SK-N-MC (cell line): ENCODE measurements at regions not wholly inside any gene's neighbourhood (a gene's known extent, or its start where the extent isn't known, plus 50 kb on each side); places are given as distances from the start of the nearest gene placed in this dataset.

ENCODE experiments used
- DNase-seq: peaks from one replicate; pipeline ENCODE4 v3.0.0-alpha.2; 2011; ENCODE audit warnings: low read depth, low spot score
- H3K27ac ChIP-seq: fragments of 200-600 bp; sonication (generic); 2 replicates; pipeline ENCODE4 v1.5.1; 2016; ENCODE audit warnings: mixed run types
- H3K36me3 ChIP-seq: fragments of 200-600 bp; sonication (generic); 2 replicates; pipeline ENCODE4 v1.6.1; 2017; ENCODE audit warnings: antibody characterized with exemption, low read length, mixed read lengths; ENCODE audit not compliant: insufficient read depth
- H3K4me3 ChIP-seq: fragments of 200-600 bp; sonication (generic); 2 replicates; pipeline ENCODE4 v1.5.1; 2016
- H3K9ac ChIP-seq: fragments of 200-600 bp; sonication (generic); 2 replicates; pipeline ENCODE4 v1.8.0; 2017; ENCODE audit warnings: mixed run types, mixed read lengths; ENCODE audit not compliant: insufficient read length
- H3K9me3 ChIP-seq: fragments of 200-600 bp; sonication (generic); 2 replicates; pipeline ENCODE4 v1.6.1; 2017; ENCODE audit warnings: low read depth, mild to moderate bottlenecking, antibody characterized with exemption, low read length, moderate library complexity, mixed read lengths
- EZH2 ChIP-seq: fragments of 200-600 bp; sonication (generic); IDR thresholded peaks from one replicate; pipeline ENCODE4 v1.6.1; 2017; ENCODE audit warnings: antibody characterized with exemption
- FOXP2 ChIP-seq: optimal IDR thresholded peaks from 2 replicates; pipeline ENCODE3; 2011; ENCODE audit warnings: mild to moderate bottlenecking, moderate library complexity; ENCODE audit not compliant: insufficient read depth; ENCODE audit errors: extremely low read length, control extremely low read depth
- POLR2AphosphoS5 ChIP-seq: IDR thresholded peaks from 2 replicates; pipeline ENCODE4 v1.6.1; 2012; ENCODE audit warnings: mild to moderate bottlenecking, low read depth, low read length, borderline replicate concordance

DNA sequence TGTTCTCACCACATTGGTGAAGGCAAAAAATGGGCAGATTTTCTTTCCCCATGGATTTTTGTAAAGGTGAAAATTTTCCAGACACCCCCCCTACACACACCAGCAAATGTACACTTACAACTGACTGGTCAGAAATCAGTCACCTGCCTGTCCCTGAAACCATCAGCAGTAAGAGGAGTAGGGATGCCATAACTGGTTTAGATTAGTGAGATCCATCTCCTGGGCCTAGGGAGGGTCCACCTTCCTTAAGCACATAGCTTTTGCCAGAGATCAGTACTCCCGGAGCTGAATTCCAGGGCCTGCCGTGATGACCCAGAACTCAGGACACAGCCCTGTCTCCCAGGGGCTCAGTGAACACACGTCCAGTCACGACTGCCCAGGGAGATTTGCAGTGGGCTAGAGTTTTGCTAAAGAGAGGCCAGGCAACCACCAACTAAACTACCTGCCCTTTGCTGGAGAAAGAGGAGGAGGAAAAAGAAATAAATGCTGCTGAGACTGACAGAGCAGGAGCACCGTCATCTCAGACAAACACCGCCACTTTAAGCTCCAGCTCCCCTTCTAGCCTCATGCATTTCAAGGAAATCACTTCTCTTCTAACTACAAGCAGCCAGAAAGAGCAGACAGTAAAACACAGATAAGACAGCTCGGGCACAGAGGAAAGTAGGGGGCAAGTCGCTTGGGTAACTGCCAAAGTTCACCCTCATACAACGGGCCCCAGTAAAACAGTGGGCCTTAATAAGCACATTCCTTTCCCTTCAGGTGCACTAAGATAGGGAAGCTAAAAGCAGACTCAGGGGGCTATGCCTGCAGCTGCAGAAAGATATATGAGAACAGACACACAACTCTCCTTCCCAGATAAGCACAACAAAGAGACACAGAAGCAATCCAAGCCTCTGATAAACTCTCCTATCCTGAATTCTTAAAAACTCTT lies 82.6 kb upstream of the SPTLC3 start:
- Histone ChIP-seq H3K9ac (no peak overlapping the region), H3K27ac (no peak overlapping the region), H3K9me3 (no peaks in the 10 kb centered on the region), H3K36me3 (no peaks in the 10 kb centered on the region), H3K4me3 (no peak overlapping the region)
- TF ChIP-seq FOXP2 (no peak), POLR2AphosphoS5 (no peak), EZH2 (no peak)
- no peak for DNase-seq

DNA sequence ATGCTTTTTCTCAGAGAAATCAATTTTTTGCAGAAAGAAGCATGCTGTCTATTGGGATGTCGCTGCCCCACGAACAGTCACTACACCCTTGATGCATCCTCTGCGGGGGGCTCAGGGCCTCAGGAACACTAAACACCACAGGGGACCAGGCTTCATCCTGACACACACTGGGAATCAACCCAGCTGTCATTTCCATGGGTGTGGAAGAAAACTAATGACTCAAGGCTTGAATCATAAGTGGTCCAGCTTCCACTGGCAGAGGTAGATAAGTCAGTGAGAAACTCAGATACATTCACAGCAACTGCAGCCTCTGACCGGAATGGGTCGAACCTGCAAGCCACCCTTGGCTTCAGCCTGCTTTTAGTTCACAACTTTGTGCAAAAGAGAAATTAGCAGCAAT lies 81.3 kb upstream of the SPTLC3 start:
- Histone ChIP-seq H3K4me3 (no peak overlapping the region), H3K9ac (no peak overlapping the region), H3K36me3 (no peaks in the 10 kb centered on the region), H3K27ac (no peak overlapping the region), H3K9me3 (no peaks in the 10 kb centered on the region)
- no peak for DNase-seq
- TF ChIP-seq EZH2 (no peak), FOXP2 (no peak), POLR2AphosphoS5 (no peak)

DNA sequence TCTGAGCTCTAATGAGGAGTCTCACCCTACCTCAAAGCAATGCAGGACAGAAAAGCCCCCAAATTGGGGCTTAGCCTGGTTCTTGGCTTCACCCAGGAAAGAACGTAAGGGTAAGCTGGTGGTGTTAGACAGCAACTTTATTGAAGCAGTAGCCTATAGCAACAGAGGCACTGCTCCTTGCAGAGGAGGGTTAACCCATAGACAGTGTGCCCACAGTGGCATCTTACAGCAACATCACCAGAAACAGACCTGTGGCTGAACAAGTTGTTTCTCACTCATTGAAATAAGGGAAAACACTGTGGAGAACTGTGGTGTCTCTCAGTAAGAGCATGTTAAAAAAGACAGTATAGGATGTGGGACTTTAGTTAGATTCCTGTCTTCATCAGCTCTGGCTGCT lies 80.4 kb upstream of the SPTLC3 start:
- Histone ChIP-seq H3K4me3 (no peak overlapping the region), H3K9ac (no peak overlapping the region), H3K9me3 (no peaks in the 10 kb centered on the region), H3K36me3 (no peaks in the 10 kb centered on the region), H3K27ac (no peak overlapping the region)
- TF ChIP-seq POLR2AphosphoS5 (no peak), EZH2 (no peak), FOXP2 (no peak)
- no peak for DNase-seq

DNA sequence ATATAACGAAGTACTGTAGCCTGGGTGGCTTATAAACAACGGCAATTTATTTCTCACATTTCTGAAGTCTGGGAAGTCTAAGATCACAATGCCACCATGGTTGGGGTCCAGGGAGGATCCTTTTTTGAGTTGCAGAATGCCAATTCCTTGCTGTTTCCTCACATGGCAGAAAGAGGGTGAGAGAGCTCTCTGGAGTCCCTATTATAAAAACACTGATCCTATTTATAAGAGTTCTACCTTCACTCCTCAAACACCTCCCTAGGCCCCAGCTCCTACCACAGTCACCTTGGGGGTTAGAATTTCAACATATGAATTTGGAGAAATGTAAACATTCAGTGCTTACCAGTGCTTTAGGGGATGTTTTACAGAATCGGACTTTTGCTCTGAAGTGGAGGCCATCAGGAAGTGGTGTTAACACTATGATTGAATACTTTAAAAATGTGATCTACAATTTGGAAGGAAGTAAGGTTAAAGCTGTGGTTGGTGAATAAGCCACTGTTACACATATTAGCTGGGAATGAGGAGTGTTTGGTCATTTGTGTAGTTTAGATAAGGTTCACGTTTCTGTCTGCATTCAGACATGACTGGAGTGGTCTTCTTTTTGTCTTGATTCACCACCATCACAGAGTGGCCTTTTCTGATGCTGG lies 79.9 kb upstream of the SPTLC3 start:
- Histone ChIP-seq H3K4me3 (no peak overlapping the region), H3K9me3 (no peaks in the 10 kb centered on the region), H3K36me3 (no peaks in the 10 kb centered on the region), H3K27ac (no peak overlapping the region), H3K9ac (no peak overlapping the region)
- DNase-seq = no peak
- TF ChIP-seq FOXP2 (no peak), EZH2 (no peak), POLR2AphosphoS5 (no peak)

DNA sequence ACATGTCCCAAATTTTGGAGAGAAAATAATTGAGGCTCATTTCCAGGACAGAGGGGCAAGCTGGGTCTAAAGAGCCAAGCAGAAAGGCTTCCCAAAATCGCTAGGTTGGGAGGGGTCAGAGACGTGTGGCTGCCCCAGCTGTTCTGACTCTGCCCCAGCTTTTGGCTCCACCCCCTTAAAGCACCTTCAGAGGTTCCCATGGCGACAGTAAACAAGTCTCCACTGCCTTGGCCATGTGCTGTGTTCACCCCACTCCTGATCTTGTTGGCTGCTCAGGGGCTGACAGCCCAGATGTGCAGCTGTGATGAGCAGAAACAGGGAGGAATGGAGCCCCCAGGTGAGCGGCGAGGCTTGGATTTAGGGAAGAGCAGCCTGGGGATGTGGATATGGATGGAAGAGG lies 72.8 kb upstream of the SPTLC3 start:
- TF ChIP-seq EZH2 (no peak), POLR2AphosphoS5 (no peak), FOXP2 (no peak)
- no peaks in the 10 kb centered on the region for H3K9me3 ChIP-seq
- DNase-seq = no peak
- no peaks in the 10 kb centered on the region for H3K36me3 ChIP-seq
- H3K27ac ChIP-seq = no peak overlapping the region
- no peak overlapping the region for H3K9ac ChIP-seq
- no peak overlapping the region for H3K4me3 ChIP-seq

DNA sequence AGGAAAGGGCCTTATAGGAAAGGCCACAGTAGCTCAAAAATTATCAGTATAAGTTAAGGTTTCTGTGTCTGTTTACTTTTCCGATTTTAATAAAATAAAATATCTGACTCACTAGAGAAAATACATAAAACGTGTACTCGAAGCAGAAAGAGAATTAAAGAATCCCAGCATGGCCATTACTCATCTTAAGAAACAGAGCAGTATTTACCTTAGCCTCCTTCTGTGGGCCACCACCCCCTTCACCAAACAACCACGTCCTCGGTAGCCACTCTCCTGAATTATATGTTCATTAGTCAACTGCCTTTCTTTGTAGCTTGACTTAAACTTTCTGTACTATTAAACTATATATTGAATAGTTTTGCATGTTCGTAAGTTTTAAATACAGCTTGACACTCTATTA lies 72.2 kb upstream of the SPTLC3 start:
- no peak for DNase-seq
- H3K4me3 ChIP-seq = no peak overlapping the region
- H3K36me3 ChIP-seq = no peaks in the 10 kb centered on the region
- H3K9ac ChIP-seq = no peak overlapping the region
- no peak overlapping the region for H3K27ac ChIP-seq
- TF ChIP-seq POLR2AphosphoS5 = no peak
- no peak for TF ChIP-seq FOXP2
- TF ChIP-seq EZH2 = no peak
- no peaks in the 10 kb centered on the region for H3K9me3 ChIP-seq

DNA sequence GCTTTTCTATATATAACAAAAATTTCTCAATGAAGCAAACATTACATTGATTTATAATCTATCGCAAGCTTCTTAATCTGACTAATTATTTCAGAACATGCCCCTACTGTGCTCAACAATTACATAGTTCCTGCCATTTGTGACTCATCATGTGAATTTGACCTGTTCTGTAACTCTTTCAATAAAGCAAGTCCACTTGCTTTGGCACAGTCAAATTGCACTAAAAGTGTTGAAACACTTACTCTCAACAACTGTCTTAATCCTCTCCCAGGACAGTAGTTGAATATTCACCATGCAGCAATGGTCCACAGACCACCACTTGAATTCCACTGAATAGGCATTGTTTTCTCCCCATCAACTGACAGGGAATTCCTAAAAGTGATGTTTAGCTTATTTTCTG lies 67.7 kb upstream of the SPTLC3 start:
- TF ChIP-seq FOXP2 (no peak), EZH2 (no peak), POLR2AphosphoS5 (no peak)
- no peaks in the 10 kb centered on the region for H3K36me3 ChIP-seq
- no peak for DNase-seq
- no peaks in the 10 kb centered on the region for H3K9me3 ChIP-seq
- no peak overlapping the region for H3K9ac ChIP-seq
- H3K27ac ChIP-seq = no peak overlapping the region
- H3K4me3 ChIP-seq = no peak overlapping the region

DNA sequence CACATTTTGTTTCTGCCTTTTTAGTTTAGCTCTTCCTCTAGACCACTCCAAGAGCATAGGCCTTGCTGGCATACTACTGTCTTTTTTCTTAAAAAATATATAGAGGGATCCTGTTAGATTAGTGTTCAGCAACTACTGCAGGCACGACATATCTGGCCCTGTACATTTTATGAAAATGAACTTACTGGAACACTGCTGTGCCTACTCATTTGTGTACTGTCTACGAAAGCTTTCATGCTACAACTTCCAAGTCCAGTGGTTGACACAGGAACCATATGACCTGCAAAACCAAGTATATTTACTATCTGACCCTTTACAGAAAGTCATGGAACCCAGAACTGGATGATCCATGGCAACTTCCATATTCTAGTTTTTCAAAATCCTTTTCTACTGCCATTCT lies 66.6 kb upstream of the SPTLC3 start:
- no peak overlapping the region for H3K9ac ChIP-seq

More for the DNA sequence above, 66.6 kb upstream of the SPTLC3 start:
- Histone ChIP-seq H3K9me3 (no peaks in the 10 kb centered on the region), H3K36me3 (no peaks in the 10 kb centered on the region), H3K4me3 (no peak overlapping the region), H3K27ac (no peak overlapping the region)
- no peak for DNase-seq
- no peak for TF ChIP-seq POLR2AphosphoS5
- TF ChIP-seq FOXP2 = no peak
- TF ChIP-seq EZH2 = no peak
